GM23248 (cell line): ENCODE measurements at regions not wholly inside any gene's neighbourhood (a gene's known extent, or its start where the extent isn't known, plus 50 kb on each side); places are given as distances from the start of the nearest gene placed in this dataset.
"Not testable (repeated sequence)": the region's sequence is repeated elsewhere in the genome, so short reads cannot be mapped to it uniquely, and the experiment has no call there.

Experiments
- DNase-seq: peaks from one replicate; pipeline ENCODE4 v3.0.0-alpha.2; 2015
- H2AFZ ChIP-seq: fragments of 200-600 bp; sonication (generic); 2 replicates; pipeline ENCODE4 v1.6.1; 2016; ENCODE audit warnings: antibody characterized with exemption
- H3F3A ChIP-seq: fragments of 200-600 bp; sonication (generic); 2 replicates; pipeline ENCODE4 v1.6.1; 2016; ENCODE audit warnings: mild to moderate bottlenecking, antibody characterized with exemption, mixed run types; ENCODE audit not compliant: insufficient read depth
- H3K27ac ChIP-seq: fragments of 200-600 bp; sonication (generic); 2 replicates; pipeline ENCODE4 v1.5.1; 2016; ENCODE audit warnings: mild to moderate bottlenecking
- H3K27me3 ChIP-seq: fragments of 200-600 bp; sonication (generic); replicated peaks from 2 replicates; pipeline ENCODE4 v1.6.1; 2016; ENCODE audit warnings: mild to moderate bottlenecking; ENCODE audit not compliant: insufficient read depth
- H3K36me3 ChIP-seq: fragments of 200-600 bp; sonication (generic); 2 replicates; pipeline ENCODE4 v1.6.1; 2016; ENCODE audit warnings: low read depth, mild to moderate bottlenecking
- H3K4me1 ChIP-seq: fragments of 200-600 bp; sonication (generic); 2 replicates; pipeline ENCODE4 v1.6.1; 2016; ENCODE audit warnings: mild to moderate bottlenecking; ENCODE audit not compliant: insufficient read depth
- H3K4me2 ChIP-seq: fragments of 200-600 bp; sonication (generic); one replicate; pipeline ENCODE4 v1.6.1; 2016; ENCODE audit warnings: mild to moderate bottlenecking; ENCODE audit not compliant: unreplicated experiment
- H3K4me3 ChIP-seq: fragments of 200-600 bp; sonication (generic); 2 replicates; pipeline ENCODE4 v1.5.1; 2016; ENCODE audit warnings: mild to moderate bottlenecking
- H3K79me2 ChIP-seq: fragments of 200-600 bp; sonication (generic); 2 replicates; pipeline ENCODE4 v1.6.1; 2016; ENCODE audit warnings: mild to moderate bottlenecking; ENCODE audit not compliant: insufficient read depth
- H3K9ac ChIP-seq: fragments of 200-600 bp; sonication (generic); 2 replicates; pipeline ENCODE4 v1.6.1; 2016; ENCODE audit warnings: mild to moderate bottlenecking
- H3K9me2 ChIP-seq: fragments of 200-600 bp; sonication (generic); 2 replicates; pipeline ENCODE4 v1.6.1; 2016; ENCODE audit warnings: mixed run types, mild to moderate bottlenecking, moderate library complexity; ENCODE audit not compliant: insufficient read depth
- H3K9me3 ChIP-seq: fragments of 200-600 bp; sonication (generic); one replicate; pipeline ENCODE4 v1.6.1; 2017; ENCODE audit warnings: low read depth
- H4K20me1 ChIP-seq: fragments of 200-600 bp; sonication (generic); 2 replicates; pipeline ENCODE4 v1.6.0; 2016; ENCODE audit not compliant: insufficient read depth
- EZH2 ChIP-seq: fragments of 200-600 bp; sonication (generic); IDR thresholded peaks from 2 replicates; pipeline ENCODE4 v1.6.1; 2018; ENCODE audit warnings: antibody characterized with exemption, mild to moderate bottlenecking; ENCODE audit not compliant: insufficient read depth, poor library complexity, severe bottlenecking
- EZH2phosphoT487 ChIP-seq: fragments of 200-600 bp; sonication (generic); IDR thresholded peaks from 2 replicates; pipeline ENCODE4 v1.6.1; 2018; ENCODE audit warnings: antibody characterized with exemption, moderate library complexity, mild to moderate bottlenecking, low read depth; ENCODE audit not compliant: insufficient read depth
- WGBS, 2 experiments: methylation state at CpG; one replicate each; pipeline ENCODE4 v1.1.6; 2015 to 2017; ENCODE audit warnings: low lambda C conversion rate in 2 of 2, low coverage in 1 of 2; ENCODE audit errors: missing lambda C conversion rate in 2 of 2; 5-methylcytosine and 5-hydroxymethylcytosine counted together
- in situ Hi-C: fragments of 300-500 bp; cut with MboI; formaldehyde crosslinking; loops from 2 replicates; pipeline ENCODE4 v1.15.0; 2020

- Histone ChIP-seq H4K20me1 (no peaks in the 10 kb centered on the region), H3K36me3 (no peaks in the 10 kb centered on the region), H2AFZ (no peak overlapping the region), H3K4me2 (no peak overlapping the region), H3K4me3 (no peak overlapping the region), H3K27me3 (no peaks in the 10 kb centered on the region), H3K9me2 (no peaks in the 10 kb centered on the region), H3K27ac (no peak overlapping the region), H3K9me3 (peaks cover 3% of the 10 kb centered on the region), H3F3A (no peaks in the 10 kb centered on the region), H3K79me2 (no peaks in the 10 kb centered on the region), H3K9ac (no peak overlapping the region), H3K4me1 (no peaks in the 10 kb centered on the region)
- DNase-seq, result no peak
- 60 to 63% methylated on average over 14 of the region's 14 CpGs for WGBS, 2 experiments
- no peak for TF ChIP-seq EZH2
- TF ChIP-seq EZH2phosphoT487, result no peak
- in situ Hi-C loops, result no loop called here
Measured at GRCh38 chr13:65330691-65331090, 1899.4 kb downstream of the PCDH9 start.

GRCh38 chr13:65330287-65330686, 1899.8 kb downstream of the PCDH9 start:
- Histone ChIP-seq H4K20me1 (no peaks in the 10 kb centered on the region), H3K36me3 (no peaks in the 10 kb centered on the region), H3K4me1 (no peaks in the 10 kb centered on the region), H3K9me2 (no peaks in the 10 kb centered on the region), H3K27ac (no peak overlapping the region), H2AFZ (no peak overlapping the region), H3K4me3 (no peak overlapping the region), H3F3A (no peaks in the 10 kb centered on the region), H3K9me3 (peaks cover 3% of the 10 kb centered on the region), H3K79me2 (no peaks in the 10 kb centered on the region), H3K9ac (no peak overlapping the region), H3K27me3 (no peaks in the 10 kb centered on the region), H3K4me2 (no peak overlapping the region)
- DNase-seq, result no peak
- in situ Hi-C loops, result no loop called here
- 58 to 61% methylated on average over 17 of the region's 17 CpGs for WGBS, 2 experiments
- no peak for TF ChIP-seq EZH2phosphoT487
- no peak for TF ChIP-seq EZH2

- DNase-seq, H3K4me3 ChIP-seq, H3K9me2 ChIP-seq, H3K9me3 ChIP-seq, H3K27ac ChIP-seq, H3F3A ChIP-seq, H4K20me1 ChIP-seq, H3K4me1 ChIP-seq, H3K27me3 ChIP-seq, H2AFZ ChIP-seq, H3K4me2 ChIP-seq, H3K79me2 ChIP-seq, H3K36me3 ChIP-seq, H3K9ac ChIP-seq, in situ Hi-C loops: not testable (repeated sequence)
- WGBS, 2 experiments, result 35 to 45% methylated on average over 11 to 15 of the region's 15 CpGs
Measured at GRCh38 chr13:65323192-65323591, 1906.9 kb downstream of the PCDH9 start.

- H3K4me2 ChIP-seq, H3F3A ChIP-seq, H3K36me3 ChIP-seq, H4K20me1 ChIP-seq, H3K27me3 ChIP-seq, H3K27ac ChIP-seq, H3K9me3 ChIP-seq, H3K9ac ChIP-seq, in situ Hi-C loops, H3K9me2 ChIP-seq, H2AFZ ChIP-seq, H3K4me1 ChIP-seq, H3K79me2 ChIP-seq, H3K4me3 ChIP-seq, DNase-seq: not testable (repeated sequence)
- 28 to 32% methylated on average over 2 of the region's 2 CpGs for WGBS, 2 experiments
Measured at GRCh38 chr13:65321423-65321822, 1908.7 kb downstream of the PCDH9 start.

GRCh38 chr13:65314008-65314407, 1916.1 kb downstream of the PCDH9 start:
- TF ChIP-seq EZH2, result no peak
- no peak for TF ChIP-seq EZH2phosphoT487
- 16 to 17% methylated on average over 4 of the region's 4 CpGs for WGBS, 2 experiments
- no peaks in the 10 kb centered on the region for H3K9me3 ChIP-seq
- H3K4me3 ChIP-seq, result no peak overlapping the region
- H3K4me2 ChIP-seq, result no peak overlapping the region
- H3K4me1 ChIP-seq, result no peaks in the 10 kb centered on the region
- DNase-seq, result no peak
- H3K36me3 ChIP-seq, result no peaks in the 10 kb centered on the region
- no peak overlapping the region for H3K9ac ChIP-seq
- no peaks in the 10 kb centered on the region for H4K20me1 ChIP-seq
- H3K27ac ChIP-seq, result no peak overlapping the region
- no peak overlapping the region for H2AFZ ChIP-seq
- H3K9me2 ChIP-seq, result no peaks in the 10 kb centered on the region
- no peaks in the 10 kb centered on the region for H3K79me2 ChIP-seq
- H3K27me3 ChIP-seq, result no peaks in the 10 kb centered on the region
- H3F3A ChIP-seq, result no peaks in the 10 kb centered on the region
- in situ Hi-C loops, result no loop called here
